Jurkat, Clone E6-1 (cell line): ENCODE measurements at regions not wholly inside any gene's neighbourhood (a gene's known extent, or its start where the extent isn't known, plus 50 kb on each side); places are given as distances from the start of the nearest gene placed in this dataset.

Experiments
- DNase-seq: peaks from one replicate; pipeline ENCODE4 v3.0.0-alpha.2; 2011; ENCODE audit warnings: low read depth, low spot score
- H3K4me3 ChIP-seq: 2 replicates; pipeline ENCODE4 v1.5.1; 2011; ENCODE audit warnings: mild to moderate bottlenecking, low read length, control low read depth, moderate library complexity

DNA sequence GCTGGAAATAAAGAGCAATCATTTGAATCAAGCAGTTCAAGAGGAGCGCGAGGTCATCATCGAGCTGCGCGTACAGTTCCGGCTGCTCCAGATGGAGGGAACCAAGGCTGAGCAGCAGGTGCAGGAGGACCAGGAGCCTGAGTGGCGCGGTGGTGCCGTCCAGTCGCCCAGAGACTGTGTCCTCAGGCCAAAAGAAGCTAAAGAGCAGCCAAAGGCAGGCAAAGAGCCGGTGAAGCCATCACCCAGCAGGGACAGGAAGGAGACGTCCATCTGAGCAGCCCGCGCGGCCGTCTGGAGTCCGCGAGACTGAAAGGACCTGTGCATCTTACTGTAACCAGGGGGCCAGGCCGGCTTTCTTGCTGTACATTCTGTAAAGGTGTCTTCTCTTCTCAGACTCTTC, 277.2 kb upstream of the TTC14 start:
- H3K4me3 ChIP-seq, result no peak overlapping the region
- DNase-seq, result no peak

DNA sequence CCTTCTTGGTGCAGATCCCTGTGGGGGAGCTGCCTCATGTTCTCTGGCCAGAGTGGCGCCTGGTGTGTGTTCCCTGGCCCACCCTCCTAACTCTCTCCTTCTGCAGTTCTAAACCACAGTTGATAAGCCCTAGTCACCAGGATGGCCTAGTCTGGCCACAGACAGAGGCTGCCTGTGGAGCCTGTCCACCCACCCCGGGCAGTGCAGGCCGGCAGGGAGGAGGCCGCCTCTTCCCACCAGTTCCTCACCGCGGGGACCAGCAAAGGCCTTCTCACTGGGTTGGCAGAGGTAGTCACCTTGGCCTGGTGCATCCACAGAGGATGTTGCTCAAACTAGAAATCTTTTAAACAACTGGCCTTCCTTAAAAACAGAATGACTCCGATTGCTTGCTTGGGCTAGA, 276.4 kb upstream of the TTC14 start:
- no peak for DNase-seq

DNA sequence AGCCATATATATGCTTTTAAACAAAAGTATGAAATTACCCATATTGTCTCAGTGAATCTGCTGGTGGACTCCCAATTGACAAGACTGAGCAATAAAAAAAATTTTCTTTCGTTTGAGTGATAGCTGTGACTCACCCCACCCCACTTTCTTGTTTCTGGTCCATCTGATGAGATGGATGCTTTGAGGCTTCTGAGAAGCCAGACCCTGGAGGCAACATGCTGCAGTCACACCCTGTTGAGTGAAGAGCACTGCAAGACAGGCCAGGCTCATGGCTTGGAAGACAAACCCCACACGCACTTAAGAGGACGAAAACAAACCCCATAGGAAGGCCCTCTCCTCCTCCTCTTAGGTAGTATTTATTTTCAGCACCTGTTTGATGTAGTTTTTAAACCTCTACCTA, 276.0 kb upstream of the TTC14 start:
- DNase-seq, result no peak
- H3K4me3 ChIP-seq, result no peak overlapping the region

More for the DNA sequence above, 276.4 kb upstream of the TTC14 start:
- H3K4me3 ChIP-seq, result no peak overlapping the region

DNA sequence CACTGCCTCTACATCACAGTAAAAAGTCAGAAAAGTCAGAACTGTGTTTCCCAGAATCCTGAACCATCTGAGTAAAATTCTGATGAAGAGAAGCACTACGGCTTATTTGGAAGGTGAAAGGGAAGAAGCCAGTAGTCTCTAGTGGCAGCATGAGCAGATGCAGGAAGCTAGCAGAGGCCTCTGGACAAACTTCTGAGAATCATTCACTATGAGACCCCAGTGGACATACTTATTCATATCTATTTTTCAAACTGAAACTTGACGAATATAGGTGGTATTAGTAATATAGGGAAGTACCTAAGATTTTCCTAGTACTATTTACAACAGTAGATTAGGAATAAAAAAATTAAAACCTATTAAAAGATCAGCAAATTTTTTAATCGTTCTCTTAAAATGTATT, 272.8 kb upstream of the TTC14 start:
- DNase-seq, result no peak
- no peak overlapping the region for H3K4me3 ChIP-seq

DNA sequence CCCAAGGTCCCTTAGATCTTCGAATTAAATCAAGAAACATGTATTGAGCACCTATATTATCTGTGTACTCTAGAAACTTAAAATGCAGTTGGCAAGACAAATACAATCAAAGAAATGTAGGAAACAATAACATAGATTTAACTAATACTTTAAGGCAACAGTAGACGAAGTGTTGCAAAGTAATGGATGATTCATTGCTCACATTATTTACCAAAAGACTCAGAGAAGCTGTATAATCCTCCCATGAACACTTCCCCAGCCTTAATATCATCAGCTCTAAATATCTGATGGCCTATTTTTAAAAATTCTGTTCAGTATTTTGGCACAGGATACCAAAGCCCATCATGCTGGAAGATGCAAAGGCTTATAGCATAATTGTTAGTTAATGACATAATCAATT, 272.1 kb upstream of the TTC14 start:
- DNase-seq, result no peak
- no peak overlapping the region for H3K4me3 ChIP-seq

DNA sequence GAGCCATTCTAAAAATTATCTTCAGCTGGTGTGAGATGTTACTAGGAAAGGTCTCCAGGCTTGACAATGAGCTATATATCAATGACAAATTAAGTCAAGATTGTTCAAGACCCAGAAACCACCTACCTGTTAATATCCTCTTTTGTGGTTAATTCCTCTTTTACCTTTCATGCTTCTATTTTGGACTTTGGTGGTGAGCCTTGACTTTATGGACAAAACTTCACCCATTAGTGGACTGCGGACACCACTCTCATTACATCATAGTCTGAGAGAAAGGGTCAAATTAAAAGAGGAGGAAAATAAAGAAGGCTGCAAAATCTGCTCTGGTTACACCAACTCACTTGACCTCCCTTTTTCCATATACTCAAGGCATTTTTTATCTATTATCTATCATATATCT, 271.5 kb upstream of the TTC14 start:
- H3K4me3 ChIP-seq, result no peak overlapping the region
- no peak for DNase-seq

DNA sequence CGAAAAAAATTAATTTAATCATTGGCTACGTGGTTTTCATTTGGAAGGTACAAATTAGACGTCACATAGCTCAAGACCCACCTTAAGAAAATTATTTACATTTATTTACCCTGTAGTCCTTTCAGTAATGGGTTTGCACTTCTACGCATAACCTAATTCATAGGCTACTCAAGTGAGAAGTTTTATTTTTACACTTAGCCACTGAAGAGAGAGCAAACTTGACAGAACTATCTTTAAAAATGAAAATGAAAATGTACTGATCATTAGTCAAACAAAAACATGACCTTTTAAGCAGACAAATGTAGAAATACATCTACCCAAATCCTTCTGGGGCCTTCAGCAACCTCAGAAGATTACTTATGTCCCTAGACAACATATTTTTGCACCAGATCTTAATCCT, 269.4 kb upstream of the TTC14 start:
- DNase-seq, result no peak
- H3K4me3 ChIP-seq, result no peak overlapping the region

DNA sequence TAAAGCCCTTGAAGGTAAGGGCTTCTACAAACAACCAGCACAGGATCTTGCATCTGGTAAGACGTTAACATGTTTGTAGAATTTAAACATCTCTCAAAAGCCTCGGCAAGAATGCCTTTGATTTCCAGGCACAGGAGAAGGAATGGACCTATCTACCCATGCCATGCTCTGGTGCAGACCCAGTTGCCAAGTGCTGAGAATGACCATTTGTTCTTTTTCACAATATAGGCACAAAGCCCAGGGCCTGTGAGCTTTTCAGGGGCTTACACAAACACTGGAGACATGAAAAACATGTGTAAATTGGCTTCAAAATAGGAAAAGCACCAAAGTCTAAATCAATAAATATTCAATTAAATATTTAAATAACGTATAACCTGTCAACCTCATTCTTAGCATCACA, 266.9 kb upstream of the TTC14 start:
- DNase-seq, result no peak
- H3K4me3 ChIP-seq, result no peak overlapping the region

DNA sequence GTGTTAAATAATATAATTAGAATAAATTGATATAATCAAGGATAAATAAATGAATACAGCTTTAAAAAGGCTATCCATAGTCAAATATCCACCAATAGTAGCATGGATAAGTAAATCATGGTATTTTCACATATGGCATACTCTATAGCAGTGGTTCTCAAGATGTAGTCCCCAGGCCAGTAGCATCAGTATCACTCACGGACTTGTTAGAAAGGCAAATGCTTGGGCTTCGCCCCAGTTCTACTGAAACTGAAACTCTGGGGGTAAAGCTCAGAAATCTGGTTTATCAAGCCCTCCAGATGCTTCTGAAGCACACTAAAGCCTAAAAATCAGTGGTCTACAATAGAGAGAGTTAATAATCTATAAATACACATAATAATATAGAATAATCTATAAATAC, 261.6 kb upstream of the TTC14 start:
- no peak overlapping the region for H3K4me3 ChIP-seq
- DNase-seq, result no peak

DNA sequence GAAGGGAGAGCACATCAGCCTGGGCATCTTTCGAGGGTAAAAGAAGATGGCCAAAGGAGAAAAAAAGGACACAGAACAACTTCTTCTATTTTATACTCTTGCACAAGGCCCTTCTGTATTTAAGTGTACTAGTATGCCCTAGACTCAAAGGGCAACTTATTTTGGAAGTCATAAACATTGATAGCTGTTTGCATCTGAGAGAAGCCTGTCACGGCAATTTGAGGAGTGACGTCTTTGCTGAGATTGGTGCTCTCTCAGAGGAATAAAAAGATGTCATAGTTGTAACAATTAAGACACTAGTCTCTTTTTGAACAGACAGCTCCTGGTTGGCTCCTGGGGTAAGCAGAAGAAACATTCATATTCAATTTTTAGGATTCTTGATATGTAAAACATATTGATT, 260.4 kb upstream of the TTC14 start:
- DNase-seq, result no peak
- H3K4me3 ChIP-seq, result no peak overlapping the region

DNA sequence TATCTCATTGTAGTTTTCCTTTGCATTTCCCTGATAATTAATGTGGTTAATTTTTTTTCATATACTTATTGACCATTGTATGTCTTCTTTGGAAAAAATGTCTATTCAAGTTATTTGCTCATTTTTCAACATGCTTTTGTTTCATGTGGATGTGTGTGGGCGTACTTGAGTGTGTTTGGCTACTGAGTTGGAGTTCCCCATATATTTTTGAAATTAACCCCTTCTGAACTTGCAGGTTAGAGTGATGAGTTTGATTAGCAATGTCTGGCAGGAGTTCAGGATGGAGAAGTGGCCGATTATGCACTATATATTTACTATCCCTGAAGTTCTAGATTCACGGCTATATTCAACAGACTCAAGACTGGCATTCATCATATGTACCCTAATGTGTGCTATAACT, 250.4 kb upstream of the TTC14 start:
- no peak overlapping the region for H3K4me3 ChIP-seq
- no peak for DNase-seq

DNA sequence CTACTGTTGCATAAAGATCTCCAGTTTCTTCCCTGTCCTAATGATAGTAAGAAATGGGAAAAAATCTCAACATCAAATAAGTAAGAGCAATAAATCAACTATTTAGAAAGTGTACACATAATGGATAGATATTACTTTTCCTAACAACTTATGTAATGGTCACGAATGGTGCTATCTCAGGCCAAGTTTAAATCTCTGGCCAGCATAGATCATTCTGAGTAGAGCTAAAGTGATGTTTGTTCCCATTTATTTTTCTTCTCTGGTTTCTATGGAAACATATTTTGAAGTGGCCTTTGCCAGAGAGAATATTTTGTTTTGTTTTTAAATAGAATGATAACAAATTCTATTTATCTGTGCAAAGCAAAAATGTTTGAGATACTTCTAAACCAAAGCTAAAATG, 249.7 kb upstream of the TTC14 start:
- DNase-seq, result no peak
- no peak overlapping the region for H3K4me3 ChIP-seq

DNA sequence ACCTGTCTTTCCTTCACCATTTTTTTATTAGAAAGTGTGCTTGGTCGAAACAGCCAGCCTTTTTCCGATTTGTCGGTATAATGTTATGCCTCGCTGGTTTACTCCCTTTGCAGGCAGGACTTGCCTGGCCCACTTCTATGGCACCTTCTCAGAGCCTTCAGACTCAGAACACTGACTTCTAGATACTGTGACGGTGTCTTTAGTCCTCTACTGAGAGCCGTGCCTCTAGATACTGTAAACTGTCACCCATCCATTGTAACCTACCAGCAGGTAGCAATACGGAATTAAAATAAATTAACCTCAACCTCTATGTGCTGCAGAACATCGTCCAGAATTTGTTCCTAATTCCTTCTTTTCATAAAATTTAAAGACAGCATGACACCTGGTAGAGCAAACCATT, 247.7 kb upstream of the TTC14 start:
- no peak for DNase-seq
- H3K4me3 ChIP-seq, result no peak overlapping the region

DNA sequence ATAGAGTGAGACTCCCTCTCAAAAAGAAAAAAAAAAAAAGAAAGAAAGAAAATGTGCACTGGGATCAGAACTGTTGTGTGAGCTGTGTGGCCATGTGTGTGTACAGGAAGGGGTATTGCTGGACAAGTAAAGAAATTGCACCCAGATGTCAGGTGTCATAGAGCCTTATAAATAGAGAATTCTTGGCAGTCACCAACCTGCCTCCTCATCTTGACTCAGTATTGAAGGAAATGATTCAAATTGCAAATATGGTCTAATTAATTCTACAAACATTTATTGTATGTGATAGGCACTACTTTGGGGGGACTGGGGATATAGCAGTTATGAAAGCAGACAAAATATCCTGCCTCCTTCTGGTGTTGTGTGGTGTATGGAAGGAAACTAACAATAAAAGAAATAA, 243.8 kb upstream of the TTC14 start:
- no peak for DNase-seq
- H3K4me3 ChIP-seq, result no peak overlapping the region

DNA sequence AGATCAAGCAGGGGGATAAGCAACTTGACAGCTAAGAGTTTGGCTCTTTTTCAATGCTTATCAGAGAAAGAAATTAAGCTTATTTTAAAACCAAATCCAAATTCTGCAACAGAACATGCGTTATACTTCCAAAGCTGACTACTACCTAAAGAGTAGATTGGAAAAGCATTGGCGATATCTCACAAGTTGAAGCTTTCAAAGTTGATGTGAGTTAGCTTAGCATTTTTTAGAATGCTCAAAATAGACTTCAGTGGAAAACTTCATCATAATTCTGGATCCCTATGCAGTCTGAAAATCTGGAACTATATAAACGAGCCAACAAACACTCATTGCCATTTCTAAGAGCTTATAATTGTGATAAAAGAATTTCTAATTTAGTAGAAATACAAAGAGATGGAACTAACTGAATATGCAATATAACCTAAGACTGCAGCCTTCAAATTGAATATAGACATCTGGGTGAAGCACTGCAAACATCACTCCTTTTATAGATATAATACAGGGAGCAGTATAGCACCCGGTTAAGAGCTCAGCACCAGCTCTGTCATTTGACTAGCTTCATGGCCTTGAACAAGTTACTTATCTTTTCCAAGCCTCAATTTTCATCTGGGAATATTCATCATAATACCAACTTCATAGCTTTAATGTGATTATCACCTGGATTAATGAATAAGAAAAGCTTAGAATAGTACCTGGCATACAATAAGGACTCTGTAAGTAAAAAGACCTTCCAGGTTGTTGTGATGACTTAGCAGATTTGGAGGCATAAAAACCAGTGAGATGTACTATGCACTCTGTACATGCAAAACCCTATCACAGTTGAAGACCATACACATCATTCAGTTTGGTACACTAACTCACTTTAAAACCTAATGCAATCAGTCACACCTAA, 242.7 kb upstream of the TTC14 start:
- H3K4me3 ChIP-seq, result no peak overlapping the region
- DNase-seq, result no peak

DNA sequence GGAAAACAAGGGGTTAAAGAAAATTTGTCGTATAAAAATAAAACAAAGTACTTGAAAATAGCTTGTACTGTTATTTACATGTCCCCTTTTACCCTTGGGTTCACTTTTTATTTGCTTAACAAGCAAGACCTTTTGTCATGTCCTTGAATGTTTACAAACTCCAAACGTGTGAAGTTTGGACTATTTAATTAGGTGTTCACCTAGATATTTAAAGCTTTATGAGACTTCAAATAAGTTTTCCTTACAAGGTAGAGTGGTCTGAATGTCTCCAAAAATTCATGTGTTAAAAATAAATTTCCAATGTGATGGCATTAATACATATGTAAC, 242.0 kb upstream of the TTC14 start:
- H3K4me3 ChIP-seq, result no peak overlapping the region
- DNase-seq, result no peak

DNA sequence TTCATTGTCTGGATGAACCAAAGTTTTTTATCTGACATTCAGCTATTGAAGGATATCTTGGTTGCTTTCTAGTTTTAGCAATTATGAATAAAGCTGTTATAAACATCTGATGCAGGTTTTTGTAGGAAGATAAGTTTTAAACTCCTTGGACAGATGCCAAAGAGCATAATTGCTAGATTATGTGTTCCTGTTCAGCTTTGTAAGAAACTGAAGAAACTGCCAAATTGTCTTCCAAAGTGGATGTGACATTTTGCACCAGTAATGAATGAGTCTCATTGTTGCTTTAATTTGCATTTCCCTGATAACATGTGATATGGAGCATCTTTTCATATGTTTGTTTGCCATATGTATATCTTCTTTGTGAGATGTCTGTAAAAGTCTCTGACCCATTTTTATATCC, 239.9 kb upstream of the TTC14 start:
- DNase-seq, result no peak
- no peak overlapping the region for H3K4me3 ChIP-seq

DNA sequence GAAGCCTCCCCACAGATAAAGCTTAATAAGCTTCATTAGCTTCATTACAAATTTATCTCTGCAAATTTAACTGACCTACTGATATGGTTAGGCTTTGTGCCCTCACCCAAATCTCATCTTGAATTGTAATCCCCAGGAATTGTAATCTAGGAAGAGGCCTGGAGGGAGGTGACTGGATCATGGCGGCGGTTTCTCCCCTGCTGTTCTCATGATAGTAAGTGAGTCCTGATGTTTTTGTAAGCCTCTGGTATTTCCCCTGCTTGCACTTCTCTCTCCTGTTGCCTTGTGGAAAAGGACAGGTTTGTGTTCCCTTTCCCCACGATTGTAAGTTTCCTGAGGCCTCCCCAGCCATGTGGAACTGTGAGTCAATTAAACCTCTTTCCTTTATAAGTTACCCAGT, 226.1 kb upstream of the TTC14 start:
- H3K4me3 ChIP-seq, result no peak overlapping the region
- DNase-seq, result no peak

DNA sequence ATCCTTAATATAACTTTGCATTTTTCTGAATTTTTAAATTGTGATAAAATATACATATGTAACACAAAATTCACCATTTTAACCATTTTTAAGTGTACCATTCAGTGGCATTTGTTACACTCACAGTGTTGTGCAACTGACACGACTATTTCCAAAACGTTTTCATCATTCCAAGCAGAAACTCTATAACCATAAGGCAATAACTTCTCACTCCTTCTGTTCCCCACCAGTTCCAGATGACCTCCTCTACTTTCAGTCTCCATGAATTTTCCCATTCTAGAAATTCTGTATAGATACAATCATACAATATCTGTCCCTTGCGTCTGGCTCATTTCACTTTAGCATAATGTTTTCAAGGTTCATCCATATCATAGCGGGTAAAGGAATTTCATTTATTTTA, 223.5 kb upstream of the TTC14 start:
- DNase-seq, result no peak
- H3K4me3 ChIP-seq, result no peak overlapping the region

DNA sequence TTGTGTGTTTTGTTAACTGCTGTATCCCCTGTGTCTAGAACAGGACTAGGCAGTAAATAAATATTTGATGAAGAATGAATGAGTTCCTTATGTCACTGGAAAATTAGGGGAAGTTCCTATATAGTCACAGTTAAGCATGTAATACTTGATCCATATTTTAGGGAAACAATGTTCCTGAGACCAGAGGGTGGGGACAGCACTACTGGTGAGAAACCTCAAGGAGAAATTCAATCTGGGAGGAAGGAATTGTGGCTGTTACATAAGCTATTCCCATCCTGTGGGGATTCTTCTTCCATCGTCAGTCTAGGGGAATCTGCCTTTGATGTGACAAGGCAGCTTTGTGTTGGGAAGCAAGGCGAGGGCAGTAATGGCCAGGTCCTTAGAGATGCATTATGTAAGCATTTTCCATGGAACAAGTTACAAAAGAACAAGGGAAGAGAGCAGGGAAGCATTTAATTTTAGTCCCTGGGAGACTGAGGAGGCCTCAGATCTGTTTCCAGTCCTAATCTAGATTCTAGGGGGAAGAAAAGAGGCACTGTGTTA, 219.3 kb upstream of the TTC14 start:
- no peak overlapping the region for H3K4me3 ChIP-seq
- DNase-seq, result no peak

DNA sequence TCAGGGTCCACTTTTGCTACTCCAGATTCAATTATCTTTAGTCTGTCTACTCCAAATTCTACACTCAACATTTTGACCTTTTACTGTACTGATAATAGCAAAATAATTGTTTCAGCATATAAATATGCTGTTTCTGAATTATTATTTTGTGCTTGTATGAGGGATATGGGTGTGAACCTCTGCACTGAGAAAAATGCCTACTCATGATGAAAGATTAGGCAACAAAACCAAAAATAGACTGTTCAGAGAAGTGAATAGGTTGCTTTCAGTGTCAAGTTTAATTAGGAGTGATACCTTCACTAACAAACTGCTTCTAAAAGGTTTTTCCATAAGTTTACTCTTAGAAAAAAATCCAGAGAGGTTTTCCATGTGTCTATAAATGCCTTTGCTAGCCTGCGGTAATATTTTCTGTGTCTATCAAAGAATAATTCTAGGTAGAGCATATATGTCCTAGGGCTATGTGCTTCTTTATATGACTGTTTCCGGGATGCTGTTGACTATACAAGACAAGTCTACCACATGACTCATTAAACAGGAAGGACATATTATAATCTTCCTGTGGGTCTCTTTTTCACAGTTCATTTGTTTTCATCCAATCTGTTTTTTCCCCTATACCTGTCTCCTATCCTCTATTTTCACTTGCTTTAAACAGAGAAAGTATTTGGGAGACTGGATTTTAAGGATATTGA, 218.5 kb upstream of the TTC14 start:
- no peak overlapping the region for H3K4me3 ChIP-seq
- no peak for DNase-seq
